Osteocyte (in vitro differentiated cells): ENCODE measurements at regions not wholly inside any gene's neighbourhood (a gene's known extent, or its start where the extent isn't known, plus 50 kb on each side); places are given as distances from the start of the nearest gene placed in this dataset.
"Not testable (repeated sequence)": the region's sequence is repeated elsewhere in the genome, so short reads cannot be mapped to it uniquely, and the experiment has no call there.

ENCODE experiments used
- DNase-seq: peaks from one replicate; pipeline ENCODE4 v3.0.0; 2021; ENCODE audit warnings: mixed read lengths; ENCODE audit not compliant: unreplicated experiment; ENCODE audit errors: extremely low spot score
- H3K27ac Mint-ChIP-seq: one replicate; pipeline ENCODE4 v1.8.0; 2021; ENCODE audit warnings: mild to moderate bottlenecking, mixed read lengths; ENCODE audit not compliant: unreplicated experiment
- H3K27me3 Mint-ChIP-seq: one replicate; pipeline ENCODE4 v1.8.0; 2021; ENCODE audit warnings: mixed read lengths; ENCODE audit not compliant: unreplicated experiment
- H3K36me3 Mint-ChIP-seq: one replicate; pipeline ENCODE4 v1.8.0; 2021; ENCODE audit warnings: mixed read lengths; ENCODE audit not compliant: unreplicated experiment
- H3K4me1 Mint-ChIP-seq: one replicate; pipeline ENCODE4 v1.8.0; 2021; ENCODE audit warnings: mixed read lengths; ENCODE audit not compliant: unreplicated experiment
- H3K4me3 Mint-ChIP-seq: one replicate; pipeline ENCODE4 v1.8.0; 2021; ENCODE audit warnings: mild to moderate bottlenecking, moderate library complexity, mixed read lengths; ENCODE audit not compliant: unreplicated experiment
- H3K9me3 Mint-ChIP-seq: one replicate; pipeline ENCODE4 v1.8.0; 2021; ENCODE audit warnings: mixed read lengths; ENCODE audit not compliant: unreplicated experiment
- CTCF ChIP-seq: fragments of 200-600 bp; sonication (generic); IDR thresholded peaks from 2 replicates; pipeline ENCODE4 v1.5.0; 2021; ENCODE audit warnings: antibody characterized with exemption, mild to moderate bottlenecking, moderate library complexity

- peaks cover 15% of the 10 kb centered on the region for H3K36me3 Mint-ChIP-seq
- not testable (repeated sequence) for H3K4me3 Mint-ChIP-seq, H3K27ac Mint-ChIP-seq, H3K4me1 Mint-ChIP-seq, H3K27me3 Mint-ChIP-seq, H3K9me3 Mint-ChIP-seq
- peak; percentile 58 for TF ChIP-seq CTCF
- DNase-seq, result peak; percentile 94
These were observed 145.2 kb upstream of the C1QTNF3 start for GRCh38 chr5:34188001-34188822.

GRCh38 chr5:34189246-34189645, 146.2 kb upstream of the C1QTNF3 start:
- peaks cover 19% of the 10 kb centered on the region for H3K36me3 Mint-ChIP-seq
- H3K9me3 Mint-ChIP-seq, H3K4me1 Mint-ChIP-seq, H3K27me3 Mint-ChIP-seq, H3K27ac Mint-ChIP-seq, H3K4me3 Mint-ChIP-seq: not testable (repeated sequence)
- peak; percentile 92 for DNase-seq

GRCh38 chr5:34189752-34190411, 146.9 kb upstream of the C1QTNF3 start:
- peak; percentile 93 for DNase-seq
- H3K4me1 Mint-ChIP-seq, H3K4me3 Mint-ChIP-seq, H3K27me3 Mint-ChIP-seq, H3K9me3 Mint-ChIP-seq, H3K27ac Mint-ChIP-seq: not testable (repeated sequence)
- H3K36me3 Mint-ChIP-seq, result peaks cover 19% of the 10 kb centered on the region

- H3K9me3 Mint-ChIP-seq, H3K4me3 Mint-ChIP-seq, H3K27ac Mint-ChIP-seq, H3K27me3 Mint-ChIP-seq, H3K4me1 Mint-ChIP-seq: not testable (repeated sequence)
- peak; percentile 94 for DNase-seq
- H3K36me3 Mint-ChIP-seq, result peaks cover 19% of the 10 kb centered on the region
These were observed 147.5 kb upstream of the C1QTNF3 start for GRCh38 chr5:34190466-34190865.

- DNase-seq, result peak; percentile 94
- not testable (repeated sequence) for H3K4me3 Mint-ChIP-seq
These were observed 148.3 kb upstream of the C1QTNF3 start for GRCh38 chr5:34191279-34191744.

GRCh38 chr5:34192064-34192922, 149.3 kb upstream of the C1QTNF3 start:
- not testable (repeated sequence) for H3K4me3 Mint-ChIP-seq, H3K9me3 Mint-ChIP-seq, H3K4me1 Mint-ChIP-seq, H3K27me3 Mint-ChIP-seq, H3K27ac Mint-ChIP-seq
- H3K36me3 Mint-ChIP-seq, result peaks cover 21% of the 10 kb centered on the region
- peak; percentile 94 for DNase-seq

More at GRCh38 chr5:34191279-34191744, 148.3 kb upstream of the C1QTNF3 start:
- H3K36me3 Mint-ChIP-seq, result peaks cover 21% of the 10 kb centered on the region
- not testable (repeated sequence) for H3K9me3 Mint-ChIP-seq, H3K27me3 Mint-ChIP-seq, H3K27ac Mint-ChIP-seq, H3K4me1 Mint-ChIP-seq

GRCh38 chr5:34192923-34193262, 149.9 kb upstream of the C1QTNF3 start:
- not testable (repeated sequence) for H3K4me3 Mint-ChIP-seq, H3K4me1 Mint-ChIP-seq, H3K27ac Mint-ChIP-seq, H3K27me3 Mint-ChIP-seq, DNase-seq, H3K9me3 Mint-ChIP-seq
- peaks cover 19% of the 10 kb centered on the region for H3K36me3 Mint-ChIP-seq

- not testable (repeated sequence) for H3K4me1 Mint-ChIP-seq, H3K27ac Mint-ChIP-seq, H3K27me3 Mint-ChIP-seq, H3K9me3 Mint-ChIP-seq, H3K4me3 Mint-ChIP-seq
- peak; percentile 91 for DNase-seq
- H3K36me3 Mint-ChIP-seq, result peaks cover 17% of the 10 kb centered on the region
These were observed 150.3 kb upstream of the C1QTNF3 start for GRCh38 chr5:34193297-34193696.

GRCh38 chr5:34193804-34194203, 150.8 kb upstream of the C1QTNF3 start:
- not testable (repeated sequence) for DNase-seq, H3K27ac Mint-ChIP-seq, H3K4me3 Mint-ChIP-seq, H3K9me3 Mint-ChIP-seq, H3K27me3 Mint-ChIP-seq, H3K4me1 Mint-ChIP-seq
- H3K36me3 Mint-ChIP-seq, result peaks cover 17% of the 10 kb centered on the region

- H3K27me3 Mint-ChIP-seq, H3K9me3 Mint-ChIP-seq, H3K4me3 Mint-ChIP-seq, DNase-seq, H3K27ac Mint-ChIP-seq, H3K36me3 Mint-ChIP-seq, H3K4me1 Mint-ChIP-seq: not testable (repeated sequence)
These were observed 153.1 kb upstream of the C1QTNF3 start for GRCh38 chr5:34196091-34196490.

- not testable (repeated sequence) for H3K9me3 Mint-ChIP-seq, DNase-seq, H3K27me3 Mint-ChIP-seq, H3K36me3 Mint-ChIP-seq, H3K27ac Mint-ChIP-seq, H3K4me1 Mint-ChIP-seq, H3K4me3 Mint-ChIP-seq
These were observed 162.3 kb upstream of the C1QTNF3 start for GRCh38 chr5:34205347-34205746.
